AG10803 (cell line): ENCODE measurements at regions not wholly inside any gene's neighbourhood (a gene's known extent, or its start where the extent isn't known, plus 50 kb on each side); places are given as distances from the start of the nearest gene placed in this dataset.
"Not testable (repeated sequence)": the region's sequence is repeated elsewhere in the genome, so short reads cannot be mapped to it uniquely, and the experiment has no call there.

Experiments
- DNase-seq: peaks from one replicate; pipeline ENCODE4 v3.0.0; 2010; ENCODE audit warnings: low read depth
- H3K4me3 ChIP-seq: 2 replicates; pipeline ENCODE4 v1.5.1; 2011; ENCODE audit warnings: mild to moderate bottlenecking, low read length, control low read depth
- TF ChIP-seq, protein P1 (sequence below): conservative IDR thresholded peaks from 2 replicates; pipeline ENCODE4 v1.5.1; 2011; ENCODE audit warnings: mild to moderate bottlenecking, low read length, control low read depth, inconsistent platforms

DNA sequence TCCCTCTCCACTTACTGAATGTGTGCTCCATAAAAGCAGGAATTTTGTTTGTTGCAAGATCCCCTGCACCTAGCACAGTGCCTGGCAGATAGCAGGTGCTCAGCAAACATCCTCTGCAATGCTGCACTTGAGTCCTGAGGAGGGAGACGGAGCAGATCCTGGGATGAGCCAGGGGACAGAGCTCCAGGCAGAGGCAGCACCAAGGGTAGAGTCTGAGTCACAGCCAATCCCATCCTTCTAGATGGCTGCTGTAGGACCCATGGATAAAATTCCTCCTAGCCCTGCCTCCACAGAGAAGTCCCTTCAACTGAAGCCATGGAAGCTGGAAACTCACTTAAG lies 59.3 kb upstream of the SULF2 start:
- H3K4me3 ChIP-seq, DNase-seq: not testable (repeated sequence)

- DNase-seq, result no peak
- TF ChIP-seq, protein P1, sequence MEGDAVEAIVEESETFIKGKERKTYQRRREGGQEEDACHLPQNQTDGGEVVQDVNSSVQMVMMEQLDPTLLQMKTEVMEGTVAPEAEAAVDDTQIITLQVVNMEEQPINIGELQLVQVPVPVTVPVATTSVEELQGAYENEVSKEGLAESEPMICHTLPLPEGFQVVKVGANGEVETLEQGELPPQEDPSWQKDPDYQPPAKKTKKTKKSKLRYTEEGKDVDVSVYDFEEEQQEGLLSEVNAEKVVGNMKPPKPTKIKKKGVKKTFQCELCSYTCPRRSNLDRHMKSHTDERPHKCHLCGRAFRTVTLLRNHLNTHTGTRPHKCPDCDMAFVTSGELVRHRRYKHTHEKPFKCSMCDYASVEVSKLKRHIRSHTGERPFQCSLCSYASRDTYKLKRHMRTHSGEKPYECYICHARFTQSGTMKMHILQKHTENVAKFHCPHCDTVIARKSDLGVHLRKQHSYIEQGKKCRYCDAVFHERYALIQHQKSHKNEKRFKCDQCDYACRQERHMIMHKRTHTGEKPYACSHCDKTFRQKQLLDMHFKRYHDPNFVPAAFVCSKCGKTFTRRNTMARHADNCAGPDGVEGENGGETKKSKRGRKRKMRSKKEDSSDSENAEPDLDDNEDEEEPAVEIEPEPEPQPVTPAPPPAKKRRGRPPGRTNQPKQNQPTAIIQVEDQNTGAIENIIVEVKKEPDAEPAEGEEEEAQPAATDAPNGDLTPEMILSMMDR, result no peak
- no peak overlapping the region for H3K4me3 ChIP-seq
Measured at GRCh38 chr20:47843886-47844567, 58.7 kb upstream of the SULF2 start.

DNA sequence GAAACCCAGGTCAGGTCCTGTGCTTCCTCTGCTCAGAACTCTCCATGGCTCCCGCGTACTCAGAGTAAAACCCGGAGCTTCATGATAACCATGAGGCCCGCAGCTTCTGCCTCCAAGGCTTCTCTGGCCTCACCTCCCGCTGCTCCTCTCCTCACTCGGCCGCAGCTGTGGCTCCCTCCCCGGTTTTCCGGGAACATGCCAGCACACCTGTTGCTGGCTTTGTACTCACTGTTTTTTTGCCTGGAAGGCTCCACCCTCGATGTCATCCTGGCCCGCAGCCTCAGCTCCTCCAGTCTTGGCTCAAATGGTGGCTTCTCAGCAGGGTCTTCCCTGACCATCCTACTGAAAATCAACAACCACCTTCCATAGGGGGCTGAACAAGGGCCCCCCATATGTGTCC lies 57.7 kb upstream of the SULF2 start:
- not testable (repeated sequence) for H3K4me3 ChIP-seq, DNase-seq

DNA sequence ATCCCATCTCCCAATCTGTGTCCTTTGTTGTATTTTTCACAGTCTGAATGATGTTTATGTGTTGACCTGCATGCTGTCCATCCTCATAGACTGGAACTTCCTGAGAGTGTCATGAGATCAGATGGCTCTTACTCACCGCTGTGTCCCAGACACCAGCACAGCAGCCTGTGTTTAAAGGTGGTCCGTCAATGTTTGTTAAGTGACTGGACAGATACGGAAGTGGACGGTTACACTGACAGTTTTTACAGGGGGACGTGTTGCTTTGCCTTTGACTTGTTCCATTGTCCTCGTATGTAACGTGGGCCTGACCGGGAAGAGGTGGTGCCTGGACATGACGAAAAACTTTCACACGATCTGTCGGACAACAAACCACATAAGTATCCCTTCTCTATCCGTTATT lies 56.7 kb upstream of the SULF2 start:
- not testable (repeated sequence) for H3K4me3 ChIP-seq, DNase-seq

GRCh38 chr20:47836256-47836817 lies 51.1 kb upstream of the SULF2 start:
- H3K4me3 ChIP-seq, DNase-seq: not testable (repeated sequence)
